K562 (cell line): ENCODE measurements at regions not wholly inside any gene's neighbourhood (a gene's known extent, or its start where the extent isn't known, plus 50 kb on each side); places are given as distances from the start of the nearest gene placed in this dataset.

Experiments used
- ATAC-seq: fragments of 200-7000 bp; cut with Tn5 transposase; 3 replicates; pipeline ENCODE4 v1.9.1; 2020; ENCODE audit warnings: moderate library complexity
- BruUV-seq: library from RNA; stranded (reverse); fragments of 400-500 nt; replicated peaks from 2 replicates; lab custom pipeline; 2021; lab: Mats Ljungman, UMichigan
- CTCF ChIA-PET: fragments of 300-600 bp; formaldehyde crosslinking; extraction: SDS; loops from one replicate; lab custom pipeline; 2021; ENCODE audit warnings: low intra/inter-chr PET ratio; lab: Yijun Ruan, JAX
- POLR2A ChIA-PET: fragments of 300-600, 350-650 bp; sonication (Branson Sonifier 250); formaldehyde crosslinking; extraction: SDS; loops from one replicate; lab custom pipeline; 2021; ENCODE audit warnings: antibody characterized with exemption, inconsistent platforms; lab: Yijun Ruan, JAX
- DNase-seq, 4 experiments: peaks; one replicate each; pipeline versions ENCODE4 v3.0.0 to v3.0.0-alpha.2; 2011 to 2018; ENCODE audit warnings: low spot score in 3 of 4, mixed read lengths in 3 of 4; ENCODE audit errors: extremely low read depth in 1 of 4
- FAIRE-seq: peaks from 2 replicates; lab custom pipeline; 2011; peaks lifted over from hg19 to GRCh38; lab: Jason Lieb, UNC
- H2AFZ ChIP-seq: 2 replicates; pipeline ENCODE4 v1.6.0; 2011; ENCODE audit warnings: low read depth, low read length, control low read depth, inconsistent platforms
- H3K27ac ChIP-seq: fragments of 200-600 bp; 3 replicates; pipeline ENCODE4 v1.8.0; 2011; ENCODE audit warnings: low read depth, mild to moderate bottlenecking, control low read depth, inconsistent platforms, low read length, moderate library complexity, mixed read lengths; ENCODE audit errors: extremely low read depth
- H3K27me3 ChIP-seq, 2 experiments: fragments of 300-600 bp in 1 of 2; 2 replicates in 1 of 2; 3 replicates in 1 of 2; pipeline versions ENCODE4 v1.6.0 to v1.8.0; 2011; ENCODE audit warnings: inconsistent platforms in 2 of 2, low read length in 2 of 2, mild to moderate bottlenecking in 1 of 2, mixed read lengths in 1 of 2, moderate library complexity in 1 of 2; ENCODE audit not compliant: control insufficient read depth in 2 of 2, insufficient read depth in 2 of 2
- H3K36me3 ChIP-seq: fragments of 300-600 bp; 3 replicates; pipeline ENCODE4 v1.8.0; 2011; ENCODE audit warnings: mild to moderate bottlenecking, low read length, inconsistent platforms; ENCODE audit not compliant: control insufficient read depth, insufficient read depth
- H3K4me1 ChIP-seq, 2 experiments: fragments of 200-600 bp in 1 of 2; replicated peaks in 1 of 2; 2 replicates in 1 of 2; 3 replicates in 1 of 2; pipeline versions ENCODE4 v1.5.1 to v1.8.0; 2011; ENCODE audit warnings: inconsistent platforms in 2 of 2, low read length in 2 of 2, mild to moderate bottlenecking in 1 of 2, mixed read lengths in 1 of 2, moderate library complexity in 1 of 2; ENCODE audit not compliant: control insufficient read depth in 2 of 2, insufficient read depth in 2 of 2
- H3K4me2 ChIP-seq: 2 replicates; pipeline ENCODE4 v1.6.1; 2011; ENCODE audit warnings: low read length, control low read depth, inconsistent platforms, mixed read lengths; ENCODE audit not compliant: insufficient read depth
- H3K4me3 ChIP-seq: fragments of 200-600 bp; sonication (generic), shearing (Covaris generic); 2 replicates; pipeline ENCODE4 v1.5.1; 2016; ENCODE audit warnings: control low read depth, inconsistent platforms
- H3K79me2 ChIP-seq: fragments of 200-600 bp; 3 replicates; pipeline ENCODE4 v1.8.0; 2011; ENCODE audit warnings: low read length, inconsistent platforms; ENCODE audit not compliant: control insufficient read depth, insufficient read depth
- H3K9ac ChIP-seq, 2 experiments: 2 replicates each; pipeline versions ENCODE4 v1.6.0 to v1.6.1; 2011; ENCODE audit warnings: low read depth in 2 of 2, low read length in 2 of 2, control low read depth in 1 of 2, inconsistent platforms in 1 of 2, mild to moderate bottlenecking in 1 of 2, mixed read lengths in 1 of 2; ENCODE audit not compliant: insufficient read depth in 1 of 2
- H3K9me1 ChIP-seq: one replicate; pipeline ENCODE4 v1.6.0; 2011; ENCODE audit warnings: inconsistent platforms, mild to moderate bottlenecking, low read length, moderate library complexity; ENCODE audit not compliant: control insufficient read depth, insufficient read depth
- H3K9me3 ChIP-seq: replicated peaks from 2 replicates; pipeline ENCODE4 v1.5.1; 2011; ENCODE audit warnings: low read depth, low read length, inconsistent platforms; ENCODE audit not compliant: control insufficient read depth, insufficient read depth
- H4K20me1 ChIP-seq: replicated peaks from 2 replicates; pipeline ENCODE4 v1.6.1; 2011; ENCODE audit warnings: low read length, inconsistent platforms, mixed read lengths; ENCODE audit not compliant: control insufficient read depth, insufficient read depth
- ATF3 ChIP-seq, 2 experiments: fragments of 450-650 bp in 1 of 2; sonication (generic) in 1 of 2; formaldehyde crosslinking in 1 of 2; IDR thresholded peaks in 1 of 2; conservative IDR thresholded peaks in 1 of 2; 2 replicates each; pipeline versions ENCODE4 v1.6.1 to v1.8.1; 2016 to 2023; ENCODE audit warnings: mild to moderate bottlenecking in 2 of 2, moderate library complexity in 2 of 2, inconsistent platforms in 1 of 2, missing genetic modification reagents in 1 of 2
- CHD4 ChIP-seq: fragments of 200-600 bp; sonication (generic); IDR thresholded peaks from 3 replicates; pipeline ENCODE4 v1.6.1; 2012; ENCODE audit warnings: low read depth, mild to moderate bottlenecking, mixed read lengths, low read length, inconsistent platforms; ENCODE audit not compliant: insufficient read depth, insufficient replicate concordance, poor library complexity, severe bottlenecking
- CLOCK ChIP-seq: fragments of 250-450 bp; sonication (Bioruptor Pico); IDR thresholded peaks from 2 replicates; pipeline ENCODE4 v1.4.0; 2020; ENCODE audit warnings: mild to moderate bottlenecking, moderate library complexity, borderline replicate concordance
- EGR1 ChIP-seq: fragments of 450-650 bp; conservative IDR thresholded peaks from 2 replicates; pipeline ENCODE4 v1.6.1; 2017; ENCODE audit warnings: mild to moderate bottlenecking
- HNRNPLL ChIP-seq: fragments of 200-400 bp; formaldehyde crosslinking; IDR thresholded peaks from 2 replicates; pipeline ENCODE4 v1.6.1; 2017; ENCODE audit warnings: low read length, low read depth, mild to moderate bottlenecking; ENCODE audit not compliant: poor library complexity, severe bottlenecking
- KAT7 ChIP-seq: sonication (generic); formaldehyde crosslinking; IDR thresholded peaks from 2 replicates; pipeline ENCODE4 v1.8.0; 2022; ENCODE audit warnings: missing genetic modification reagents, mild to moderate bottlenecking, borderline replicate concordance
- MED1 ChIP-seq: sonication (generic); formaldehyde crosslinking; IDR thresholded peaks from 2 replicates; pipeline ENCODE4 v1.8.1; 2023; ENCODE audit warnings: missing genetic modification reagents, borderline replicate concordance
- NFYB ChIP-seq: IDR thresholded peaks from 2 replicates; pipeline ENCODE4 v1.6.1; 2011; ENCODE audit warnings: mild to moderate bottlenecking, moderate library complexity; ENCODE audit not compliant: insufficient read length; ENCODE audit errors: extremely low read depth
- TSC22D4 ChIP-seq: fragments of 450-650 bp; IDR thresholded peaks from 2 replicates; pipeline ENCODE4 v1.6.1; 2016; ENCODE audit warnings: missing genetic modification characterization, missing biosample characterization, control low read depth
- ZBTB9 ChIP-seq: fragments of 450-650 bp; formaldehyde crosslinking; IDR thresholded peaks from 2 replicates; pipeline ENCODE4 v1.4.0; 2020; ENCODE audit warnings: mild to moderate bottlenecking, moderate library complexity
- ZNF384 ChIP-seq: IDR thresholded peaks from 2 replicates; pipeline ENCODE4 v1.6.1; 2012; ENCODE audit warnings: low read depth, low read length, improper control_type of control experiment
- ZNF449 ChIP-seq: fragments of 250-450 bp; sonication (Bioruptor Pico); IDR thresholded peaks from 2 replicates; pipeline ENCODE4 v1.8.0; 2022; ENCODE audit warnings: moderate library complexity, mild to moderate bottlenecking, inconsistent platforms
- ZNF507 ChIP-seq: conservative IDR thresholded peaks from 2 replicates; pipeline ENCODE4 v1.6.1; 2017; ENCODE audit warnings: missing genetic modification characterization, missing compliant biosample characterization
- ZSCAN29 ChIP-seq: fragments of 450-650 bp; IDR thresholded peaks from 2 replicates; pipeline ENCODE4 v1.6.1; 2017
- WGBS: fragments of 100-300 bp; shearing (Covaris generic); methylation state at CpG from one replicate; pipeline ENCODE4 v1.1.6; 2016; ENCODE audit warnings: low coverage, mixed read lengths; ENCODE audit not compliant: insufficient coverage; ENCODE audit errors: missing lambda C conversion rate; 5-methylcytosine and 5-hydroxymethylcytosine counted together
- in situ Hi-C: fragments of 300-500 bp; cut with MboI; formaldehyde crosslinking; loops from 4 replicates; pipeline ENCODE4 v1.15.0; 2018; ENCODE audit warnings: inconsistent platforms, mixed read lengths
- intact Hi-C: fragments of 100-400 bp; cut with micrococcal nuclease; formaldehyde crosslinking; loops from 2 replicates; pipeline ENCODE4 v1.14.2; 2022

- TF ChIP-seq CHD4 (no peak), EGR1 (no peak), ZSCAN29 (no peak)
These were observed 963.3 kb downstream of the TRAM1L1 start (continued) for GRCh38 chr4:116122124-116122523.

- no peak overlapping the region for H2AFZ ChIP-seq
- no peaks in the 10 kb centered on the region for H3K36me3 ChIP-seq
- CTCF ChIA-PET = no interaction called here
- no peak overlapping the region for H3K4me3 ChIP-seq
- in situ Hi-C loops = no loop called here
- ATAC-seq = no peak
- intact Hi-C loops = no loop called here
- no peaks in the 10 kb centered on the region for H3K9me3 ChIP-seq
- POLR2A ChIA-PET = no interaction called here
- no peaks in the 10 kb centered on the region for H3K27me3 ChIP-seq
- H4K20me1 ChIP-seq = no peaks in the 10 kb centered on the region
- DNase-seq = no peak
- H3K9ac ChIP-seq = no peak overlapping the region
- no peak overlapping the region for H3K4me2 ChIP-seq
- TF ChIP-seq ZNF384 (no peak), HNRNPLL (no peak), NFYB (no peak), TSC22D4 (no peak), ATF3 (IDR thresholded peaks at IDR 0.05) (no peak), ATF3 (CRISPR knock-in tag; conservative IDR thresholded peaks at IDR 0.05) (no peak), ZNF449 (CRISPR knock-in tag) (no peak), ZBTB9 (CRISPR knock-in tag) (no peak), MED1 (CRISPR knock-in tag) (no peak), KAT7 (CRISPR knock-in tag) (no peak), CLOCK (CRISPR knock-in tag) (no peak), ZNF507 (tag) (no peak)
- H3K9me1 ChIP-seq = no peaks in the 10 kb centered on the region
- H3K79me2 ChIP-seq = no peaks in the 10 kb centered on the region
- no peak for FAIRE-seq
- H3K4me1 ChIP-seq = no peaks in the 10 kb centered on the region
- WGBS = 2% methylated on average over 3 of the region's 3 CpGs
- no peak overlapping the region for H3K27ac ChIP-seq
- no TSS peak for BruUV-seq
These were observed 967.2 kb downstream of the TRAM1L1 start for GRCh38 chr4:116118221-116118620.
